Fibroblast of skin of left quadriceps (primary cell): ENCODE measurements at regions not wholly inside any gene's neighbourhood (a gene's known extent, or its start where the extent isn't known, plus 50 kb on each side); places are given as distances from the start of the nearest gene placed in this dataset.

Experiments
- DNase-seq, 2 experiments: peaks; one replicate each; pipeline ENCODE4 v3.0.0-alpha.2; 2013; ENCODE audit warnings: low read depth in 2 of 2

GRCh38 chrX:5536261-5536660 lies 692.4 kb downstream of the NLGN4X start:
- no peak for DNase-seq

- DNase-seq, result no peak
Observed at GRCh38 chrX:5528057-5528456, 700.6 kb downstream of the NLGN4X start.

GRCh38 chrX:5526191-5526590 lies 702.5 kb downstream of the NLGN4X start:
- no peak for DNase-seq

GRCh38 chrX:5490786-5491563 lies 737.7 kb downstream of the NLGN4X start:
- peak; percentile 8 for DNase-seq

GRCh38 chrX:5474282-5474681 lies 754.4 kb downstream of the NLGN4X start:
- DNase-seq, result no peak

GRCh38 chrX:5458300-5458842 lies 770.3 kb downstream of the NLGN4X start:
- DNase-seq, result no peak

GRCh38 chrX:5449323-5449722 lies 779.3 kb downstream of the NLGN4X start:
- no peak for DNase-seq

- no peak for DNase-seq
Observed at GRCh38 chrX:5431823-5432222, 796.8 kb downstream of the NLGN4X start.

GRCh38 chrX:5425119-5425518 lies 803.5 kb downstream of the NLGN4X start:
- no peak for DNase-seq

GRCh38 chrX:5417381-5417780 lies 811.3 kb downstream of the NLGN4X start:
- DNase-seq, result no peak

GRCh38 chrX:5415738-5416137 lies 812.9 kb downstream of the NLGN4X start:
- no peak for DNase-seq

- no peak for DNase-seq
Observed at GRCh38 chrX:5409106-5409505, 819.6 kb downstream of the NLGN4X start.

- no peak for DNase-seq
Observed at GRCh38 chrX:5402461-5402860, 826.2 kb downstream of the NLGN4X start.

GRCh38 chrX:5399403-5399802 lies 829.3 kb downstream of the NLGN4X start:
- no peak for DNase-seq

GRCh38 chrX:5397409-5397808 lies 831.3 kb downstream of the NLGN4X start:
- DNase-seq, result no peak

GRCh38 chrX:5390376-5390775 lies 838.3 kb downstream of the NLGN4X start:
- no peak for DNase-seq

- DNase-seq, result no peak
Observed at GRCh38 chrX:5388087-5388486, 840.6 kb downstream of the NLGN4X start.

- no peak for DNase-seq
Observed at GRCh38 chrX:5380426-5380825, 848.2 kb downstream of the NLGN4X start.

- DNase-seq, result no peak
Observed at GRCh38 chrX:5341902-5342301, 886.8 kb downstream of the NLGN4X start.

GRCh38 chrX:5337160-5337559 lies 891.5 kb downstream of the NLGN4X start:
- DNase-seq, result no peak

- DNase-seq, result no peak
Observed at GRCh38 chrX:5324546-5324945, 904.1 kb downstream of the NLGN4X start.

- DNase-seq, result no peak
Observed at GRCh38 chrX:5314148-5314547, 914.5 kb downstream of the NLGN4X start.

- DNase-seq, result no peak
Observed at GRCh38 chrX:5307416-5307815, 921.3 kb downstream of the NLGN4X start.

- no peak for DNase-seq
Observed at GRCh38 chrX:5306654-5307121, 922.0 kb downstream of the NLGN4X start.
